ENCODE measurements at regions not wholly inside any gene's neighbourhood (a gene's known extent, or its start where the extent isn't known, plus 50 kb on each side); places are given as distances from the start of the nearest gene placed in this dataset.

DNA sequence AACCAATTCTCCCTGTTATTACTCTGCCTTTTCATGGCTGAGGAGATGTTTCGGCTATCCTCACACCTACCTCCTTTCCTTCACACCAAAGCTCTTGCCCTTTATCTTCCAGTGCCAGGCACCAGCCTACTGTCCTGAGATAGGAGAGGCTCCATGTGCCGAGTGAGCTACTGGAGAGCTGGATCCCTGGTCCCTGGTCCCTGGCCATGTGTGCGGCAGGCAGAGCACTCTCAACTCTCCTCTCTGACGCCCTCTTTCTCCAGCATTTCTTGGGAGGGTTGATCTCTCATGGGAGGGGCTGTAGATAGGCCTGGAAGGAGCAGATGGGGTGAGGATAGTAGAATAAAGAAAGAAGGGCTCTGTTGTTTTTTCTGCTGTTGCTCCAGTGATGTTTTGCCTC is 277.1 kb upstream of the UMPS start:
- BruUV-seq (replicated peaks) = no TSS peak
- H3K4me3 ChIP-seq (ENCODE audit: low read depth, low read length) = no peak overlapping the region
- intact Hi-C loops (cut with micrococcal nuclease; ENCODE audit: unreplicated experiment) = no loop called here
- Mint-ChIP-seq H3K27ac (ENCODE audit: unreplicated experiment) (no peak overlapping the region), H3K4me1 (ENCODE audit: low read depth, unreplicated experiment) (no peaks in the 10 kb centered on the region), H3K27me3 (ENCODE audit: insufficient read depth, unreplicated experiment) (peaks cover 23% of the 10 kb centered on the region), H3K9me3 (ENCODE audit: unreplicated experiment) (no peaks in the 10 kb centered on the region), H3K36me3 (ENCODE audit: insufficient read depth, unreplicated experiment) (no peaks in the 10 kb centered on the region), H3K4me3 (ENCODE audit: unreplicated experiment) (no peak overlapping the region)
- no peaks in the 10 kb centered on the region for H3K4me1 ChIP-seq
- no peak for DNase-seq
- ChIA-PET CTCF (no interaction called here), POLR2A (interaction anchor here (0.6 kb wide), 1 partner anchor 247 kb away, joined by 3 read pairs; no protein-coding TSS in a partner anchor)
- H3K9me3 ChIP-seq = no peaks in the 10 kb centered on the region
- TF ChIP-seq, protein P1, sequence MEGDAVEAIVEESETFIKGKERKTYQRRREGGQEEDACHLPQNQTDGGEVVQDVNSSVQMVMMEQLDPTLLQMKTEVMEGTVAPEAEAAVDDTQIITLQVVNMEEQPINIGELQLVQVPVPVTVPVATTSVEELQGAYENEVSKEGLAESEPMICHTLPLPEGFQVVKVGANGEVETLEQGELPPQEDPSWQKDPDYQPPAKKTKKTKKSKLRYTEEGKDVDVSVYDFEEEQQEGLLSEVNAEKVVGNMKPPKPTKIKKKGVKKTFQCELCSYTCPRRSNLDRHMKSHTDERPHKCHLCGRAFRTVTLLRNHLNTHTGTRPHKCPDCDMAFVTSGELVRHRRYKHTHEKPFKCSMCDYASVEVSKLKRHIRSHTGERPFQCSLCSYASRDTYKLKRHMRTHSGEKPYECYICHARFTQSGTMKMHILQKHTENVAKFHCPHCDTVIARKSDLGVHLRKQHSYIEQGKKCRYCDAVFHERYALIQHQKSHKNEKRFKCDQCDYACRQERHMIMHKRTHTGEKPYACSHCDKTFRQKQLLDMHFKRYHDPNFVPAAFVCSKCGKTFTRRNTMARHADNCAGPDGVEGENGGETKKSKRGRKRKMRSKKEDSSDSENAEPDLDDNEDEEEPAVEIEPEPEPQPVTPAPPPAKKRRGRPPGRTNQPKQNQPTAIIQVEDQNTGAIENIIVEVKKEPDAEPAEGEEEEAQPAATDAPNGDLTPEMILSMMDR (IDR thresholded peaks at IDR 0.05; ENCODE audit: insufficient read depth in 1 of 2, low read depth in 1 of 2, low read length in 1 of 2, severe bottlenecking in 1 of 2, unreplicated experiment in 1 of 2) = no peak
- peaks cover 1% of the 10 kb centered on the region; the same call in 1 of the 2 replicates for H3K27me3 ChIP-seq (replicated peaks; ENCODE audit: control insufficient read depth, insufficient read depth, low read length)
- no peaks in the 10 kb centered on the region for H3K36me3 ChIP-seq (ENCODE audit: control insufficient read depth, insufficient read depth, low read length)

- intact Hi-C loops (cut with micrococcal nuclease; ENCODE audit: unreplicated experiment) = no loop called here
- Histone ChIP-seq H3K4me3 (ENCODE audit: low read depth, low read length) (no peak overlapping the region), H3K4me1 (no peaks in the 10 kb centered on the region), H3K36me3 (ENCODE audit: control insufficient read depth, insufficient read depth, low read length) (no peaks in the 10 kb centered on the region), H3K9me3 (no peaks in the 10 kb centered on the region), H3K27me3 (replicated peaks; ENCODE audit: control insufficient read depth, insufficient read depth, low read length) (peaks cover 1% of the 10 kb centered on the region; the same call in 1 of the 2 replicates)
- no peak for DNase-seq
- CTCF ChIA-PET = no interaction called here
- no peaks in the 10 kb centered on the region for H3K9me3 Mint-ChIP-seq (ENCODE audit: unreplicated experiment)
- peaks cover 19% of the 10 kb centered on the region for H3K27me3 Mint-ChIP-seq (ENCODE audit: insufficient read depth, unreplicated experiment)
- TF ChIP-seq, protein P1 (IDR thresholded peaks at IDR 0.05; ENCODE audit: insufficient read depth in 1 of 2, low read depth in 1 of 2, low read length in 1 of 2, severe bottlenecking in 1 of 2, unreplicated experiment in 1 of 2) = no peak
- H3K4me1 Mint-ChIP-seq (ENCODE audit: low read depth, unreplicated experiment) = no peaks in the 10 kb centered on the region
- BruUV-seq (replicated peaks) = no TSS peak
- H3K4me3 Mint-ChIP-seq (ENCODE audit: unreplicated experiment) = no peak overlapping the region
- no peak overlapping the region for H3K27ac Mint-ChIP-seq (ENCODE audit: unreplicated experiment)
- H3K36me3 Mint-ChIP-seq (ENCODE audit: insufficient read depth, unreplicated experiment) = no peaks in the 10 kb centered on the region
- POLR2A ChIA-PET = no interaction called here
These were observed 274.4 kb upstream of the UMPS start for GRCh38 chr3:124455891-124456290.

- no peak overlapping the region for H3K4me3 ChIP-seq (ENCODE audit: low read depth, low read length)
- ChIA-PET POLR2A (no interaction called here), CTCF (no interaction called here)
- no TSS peak for BruUV-seq (replicated peaks)
- TF ChIP-seq, protein P1 (IDR thresholded peaks at IDR 0.05; ENCODE audit: insufficient read depth in 1 of 2, low read depth in 1 of 2, low read length in 1 of 2, severe bottlenecking in 1 of 2, unreplicated experiment in 1 of 2) = no peak
- H3K27ac Mint-ChIP-seq (ENCODE audit: unreplicated experiment) = no peak overlapping the region
- H3K36me3 ChIP-seq (ENCODE audit: control insufficient read depth, insufficient read depth, low read length) = no peaks in the 10 kb centered on the region
- peaks cover 20% of the 10 kb centered on the region for H3K27me3 Mint-ChIP-seq (ENCODE audit: insufficient read depth, unreplicated experiment)
- no peaks in the 10 kb centered on the region for H3K4me1 Mint-ChIP-seq (ENCODE audit: low read depth, unreplicated experiment)
- H3K4me1 ChIP-seq = no peaks in the 10 kb centered on the region
- no peaks in the 10 kb centered on the region for H3K9me3 Mint-ChIP-seq (ENCODE audit: unreplicated experiment)
- H3K36me3 Mint-ChIP-seq (ENCODE audit: insufficient read depth, unreplicated experiment) = no peaks in the 10 kb centered on the region
- no peak for DNase-seq
- no peaks in the 10 kb centered on the region for H3K9me3 ChIP-seq
- intact Hi-C loops (cut with micrococcal nuclease; ENCODE audit: unreplicated experiment) = no loop called here
- no peak overlapping the region for H3K4me3 Mint-ChIP-seq (ENCODE audit: unreplicated experiment)
- peaks cover 1% of the 10 kb centered on the region; the same call in 1 of the 2 replicates for H3K27me3 ChIP-seq (replicated peaks; ENCODE audit: control insufficient read depth, insufficient read depth, low read length)
These were observed 273.7 kb upstream of the UMPS start for GRCh38 chr3:124456506-124456905.
